HEK293 (cell line): ENCODE measurements at regions not wholly inside any gene's neighbourhood (a gene's known extent, or its start where the extent isn't known, plus 50 kb on each side); places are given as distances from the start of the nearest gene placed in this dataset.

Experiments
- CTCF ChIA-PET: fragments of 350-600 bp; formaldehyde crosslinking; extraction: SDS; loops from one replicate; lab custom pipeline; 2021; ENCODE audit warnings: antibody characterized with exemption; lab: Yijun Ruan, JAX
- POLR2A ChIA-PET: fragments of 300-600 bp; formaldehyde crosslinking; extraction: SDS; loops from one replicate; lab custom pipeline; 2020; ENCODE audit warnings: antibody characterized with exemption, inconsistent platforms; lab: Yijun Ruan, JAX
- H3K27ac ChIP-seq: fragments of 200-500 bp; sonication (Bioruptor generic); 2 replicates; pipeline ENCODE4 v1.5.1; 2014; ENCODE audit warnings: low read depth, low read length, control low read depth, inconsistent platforms; ENCODE audit errors: extremely low read depth
- H3K36me3 ChIP-seq, 2 experiments: fragments of 200-500 bp in 1 of 2; sonication (Bioruptor generic) in 1 of 2; 1 replicate in 1 of 2; 2 replicates in 1 of 2; pipeline ENCODE4 v1.5.1; 2014 to 2017; ENCODE audit warnings: inconsistent platforms in 2 of 2, low read length in 2 of 2; ENCODE audit not compliant: control insufficient read depth in 2 of 2, insufficient read depth in 1 of 2
- H3K4me1 ChIP-seq: fragments of 200-500 bp; sonication (Bioruptor generic); 2 replicates; pipeline ENCODE4 v1.5.1; 2014; ENCODE audit warnings: mild to moderate bottlenecking, low read length, inconsistent platforms; ENCODE audit not compliant: control insufficient read depth, insufficient read depth
- H3K4me3 ChIP-seq: 2 replicates; pipeline ENCODE4 v1.5.1; 2011; ENCODE audit warnings: low read depth, mild to moderate bottlenecking, control low read depth, low read length, moderate library complexity
- H3K9me3 ChIP-seq: fragments of 200-500 bp; sonication (Bioruptor generic); 2 replicates; pipeline ENCODE4 v1.5.1; 2014; ENCODE audit warnings: low read depth, low read length, inconsistent platforms; ENCODE audit not compliant: control insufficient read depth, insufficient read depth
- KLF8 ChIP-seq: fragments of 450-650 bp; formaldehyde crosslinking; IDR thresholded peaks from 2 replicates; pipeline ENCODE4 v1.5.1; 2016; ENCODE audit warnings: missing biosample characterization, missing genetic modification characterization
- TCF7L2 ChIP-seq: IDR thresholded peaks from 2 replicates; pipeline ENCODE4 v1.6.1; 2011; ENCODE audit warnings: low read depth, mild to moderate bottlenecking, inconsistent platforms, low read length, moderate library complexity, borderline replicate concordance
- ZBTB48 ChIP-seq: fragments of 450-650 bp; formaldehyde crosslinking; IDR thresholded peaks from 2 replicates; pipeline ENCODE4 v1.5.1; 2016; ENCODE audit warnings: missing biosample characterization, missing genetic modification characterization
- ZBTB8A ChIP-seq: fragments of 450-650 bp; formaldehyde crosslinking; IDR thresholded peaks from 2 replicates; pipeline ENCODE4 v1.5.1; 2016; ENCODE audit warnings: missing biosample characterization, missing genetic modification characterization
- ZNF138 ChIP-seq: fragments of 450-650 bp; formaldehyde crosslinking; IDR thresholded peaks from 2 replicates; pipeline ENCODE4 v1.5.1; 2016; ENCODE audit warnings: missing biosample characterization, missing genetic modification characterization, borderline replicate concordance
- ZNF16 ChIP-seq: fragments of 450-650 bp; formaldehyde crosslinking; IDR thresholded peaks from 2 replicates; pipeline ENCODE4 v1.5.1; 2016; ENCODE audit warnings: low read depth, missing biosample characterization, missing genetic modification characterization
- ZNF221 ChIP-seq: fragments of 450-650 bp; formaldehyde crosslinking; IDR thresholded peaks from 2 replicates; pipeline ENCODE4 v1.5.1; 2017; ENCODE audit warnings: missing biosample characterization, missing genetic modification characterization, borderline replicate concordance
- ZNF391 ChIP-seq: fragments of 450-650 bp; formaldehyde crosslinking; IDR thresholded peaks from 2 replicates; pipeline ENCODE4 v1.5.1; 2016; ENCODE audit warnings: low read depth, missing biosample characterization, missing genetic modification characterization, borderline replicate concordance
- ZNF544 ChIP-seq: fragments of 450-650 bp; formaldehyde crosslinking; IDR thresholded peaks from 2 replicates; pipeline ENCODE4 v1.5.0; 2017; ENCODE audit warnings: missing biosample characterization, missing genetic modification characterization
- ZNF585B ChIP-seq: fragments of 450-650 bp; formaldehyde crosslinking; IDR thresholded peaks from 2 replicates; pipeline ENCODE4 v1.5.1; 2016; ENCODE audit warnings: missing biosample characterization, missing genetic modification characterization
- ZNF777 ChIP-seq: fragments of 450-650 bp; formaldehyde crosslinking; IDR thresholded peaks from 2 replicates; pipeline ENCODE4 v1.5.1; 2017; ENCODE audit warnings: missing biosample characterization, missing genetic modification characterization, borderline replicate concordance
- ZNF830 ChIP-seq: fragments of 450-650 bp; IDR thresholded peaks from 2 replicates; pipeline ENCODE4 v1.5.0; 2018; ENCODE audit warnings: missing biosample characterization, missing genetic modification characterization, low read depth, mild to moderate bottlenecking, moderate library complexity
- TF ChIP-seq, protein P1 (sequence below): fragments of 450-650 bp; formaldehyde crosslinking; IDR thresholded peaks from 2 replicates; pipeline ENCODE4 v1.5.1; 2016; ENCODE audit warnings: missing biosample characterization, missing genetic modification characterization
- TF ChIP-seq, protein P2 (sequence below): fragments of 450-650 bp; formaldehyde crosslinking; IDR thresholded peaks from 2 replicates; pipeline ENCODE4 v1.5.1; 2016; ENCODE audit warnings: missing biosample characterization, missing genetic modification characterization
- TF ChIP-seq, protein P3 (sequence below): fragments of 450-650 bp; formaldehyde crosslinking; IDR thresholded peaks from 2 replicates; pipeline ENCODE4 v1.5.1; 2016; ENCODE audit warnings: missing biosample characterization, missing genetic modification characterization

DNA sequence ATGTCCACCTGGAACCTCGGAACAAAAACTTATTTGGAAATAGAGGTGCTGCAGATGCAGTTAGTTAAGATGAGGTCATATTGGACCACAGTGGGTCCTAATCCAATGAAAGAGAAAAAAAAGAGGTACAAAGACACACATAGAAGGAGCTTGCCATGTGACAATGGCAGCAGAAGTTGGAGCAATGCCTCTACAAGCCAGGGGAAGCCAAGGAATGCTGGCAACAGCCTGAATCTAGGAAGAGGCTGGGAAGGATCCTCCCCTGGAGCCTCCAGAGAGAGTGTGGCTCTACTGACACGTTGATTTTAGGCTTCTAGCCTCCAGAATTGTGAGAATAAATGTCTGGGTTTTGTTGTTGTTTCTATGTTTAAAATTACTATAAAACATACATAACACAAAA, 521.8 kb upstream of the CCDC196 start (continued):
- no peak for TF ChIP-seq ZNF830 (tag by site-specific recombination)
- TF ChIP-seq ZBTB8A (tag by site-specific recombination) = no peak
- TF ChIP-seq ZNF777 (tag by site-specific recombination) = no peak
- TF ChIP-seq, protein P1, sequence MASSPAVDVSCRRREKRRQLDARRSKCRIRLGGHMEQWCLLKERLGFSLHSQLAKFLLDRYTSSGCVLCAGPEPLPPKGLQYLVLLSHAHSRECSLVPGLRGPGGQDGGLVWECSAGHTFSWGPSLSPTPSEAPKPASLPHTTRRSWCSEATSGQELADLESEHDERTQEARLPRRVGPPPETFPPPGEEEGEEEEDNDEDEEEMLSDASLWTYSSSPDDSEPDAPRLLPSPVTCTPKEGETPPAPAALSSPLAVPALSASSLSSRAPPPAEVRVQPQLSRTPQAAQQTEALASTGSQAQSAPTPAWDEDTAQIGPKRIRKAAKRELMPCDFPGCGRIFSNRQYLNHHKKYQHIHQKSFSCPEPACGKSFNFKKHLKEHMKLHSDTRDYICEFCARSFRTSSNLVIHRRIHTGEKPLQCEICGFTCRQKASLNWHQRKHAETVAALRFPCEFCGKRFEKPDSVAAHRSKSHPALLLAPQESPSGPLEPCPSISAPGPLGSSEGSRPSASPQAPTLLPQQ (tag by site-specific recombination) = no peak

DNA sequence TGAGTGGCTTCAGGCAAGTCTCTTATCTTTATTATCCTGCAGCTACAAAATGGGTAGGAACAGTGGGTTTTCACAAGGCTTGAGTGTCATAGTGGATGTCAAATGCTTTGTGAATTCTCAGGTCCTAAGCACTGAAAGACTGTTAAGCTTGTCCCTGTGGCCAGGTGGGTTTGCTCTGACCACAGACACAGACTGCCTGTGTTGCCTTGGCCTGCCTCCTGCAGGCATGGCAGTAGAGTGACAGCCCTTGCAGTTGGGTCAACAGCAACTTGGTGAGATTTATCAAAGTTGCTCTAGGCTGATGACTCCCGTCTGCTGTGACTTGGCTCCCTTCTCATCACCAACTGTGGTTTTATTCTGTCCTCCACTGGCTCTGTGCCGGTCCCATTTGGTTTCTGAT, 520.0 kb upstream of the CCDC196 start:
- H3K36me3 ChIP-seq = no peaks in the 10 kb centered on the region
- ChIA-PET CTCF (interaction anchor here (1.0 to 1.1 kb wide), 2 partner anchors 11 to 18 kb away, joined by 3 to 4 read pairs; no protein-coding TSS in a partner anchor), POLR2A (no interaction called here)
- H3K4me1 ChIP-seq = no peaks in the 10 kb centered on the region
- no peak overlapping the region for H3K4me3 ChIP-seq
- TF ChIP-seq, protein P1 (tag by site-specific recombination) = no peak
- TF ChIP-seq TCF7L2 = no peak
- TF ChIP-seq KLF8 (tag by site-specific recombination) = no peak
- TF ChIP-seq, protein P2, sequence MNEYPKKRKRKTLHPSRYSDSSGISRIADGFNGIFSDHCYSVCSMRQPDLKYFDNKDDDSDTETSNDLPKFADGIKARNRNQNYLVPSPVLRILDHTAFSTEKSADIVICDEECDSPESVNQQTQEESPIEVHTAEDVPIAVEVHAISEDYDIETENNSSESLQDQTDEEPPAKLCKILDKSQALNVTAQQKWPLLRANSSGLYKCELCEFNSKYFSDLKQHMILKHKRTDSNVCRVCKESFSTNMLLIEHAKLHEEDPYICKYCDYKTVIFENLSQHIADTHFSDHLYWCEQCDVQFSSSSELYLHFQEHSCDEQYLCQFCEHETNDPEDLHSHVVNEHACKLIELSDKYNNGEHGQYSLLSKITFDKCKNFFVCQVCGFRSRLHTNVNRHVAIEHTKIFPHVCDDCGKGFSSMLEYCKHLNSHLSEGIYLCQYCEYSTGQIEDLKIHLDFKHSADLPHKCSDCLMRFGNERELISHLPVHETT = no peak
- no peak for TF ChIP-seq ZNF16 (tag by site-specific recombination)
- H3K9me3 ChIP-seq = no peaks in the 10 kb centered on the region
- no peak overlapping the region for H3K27ac ChIP-seq

- TF ChIP-seq, protein P3, sequence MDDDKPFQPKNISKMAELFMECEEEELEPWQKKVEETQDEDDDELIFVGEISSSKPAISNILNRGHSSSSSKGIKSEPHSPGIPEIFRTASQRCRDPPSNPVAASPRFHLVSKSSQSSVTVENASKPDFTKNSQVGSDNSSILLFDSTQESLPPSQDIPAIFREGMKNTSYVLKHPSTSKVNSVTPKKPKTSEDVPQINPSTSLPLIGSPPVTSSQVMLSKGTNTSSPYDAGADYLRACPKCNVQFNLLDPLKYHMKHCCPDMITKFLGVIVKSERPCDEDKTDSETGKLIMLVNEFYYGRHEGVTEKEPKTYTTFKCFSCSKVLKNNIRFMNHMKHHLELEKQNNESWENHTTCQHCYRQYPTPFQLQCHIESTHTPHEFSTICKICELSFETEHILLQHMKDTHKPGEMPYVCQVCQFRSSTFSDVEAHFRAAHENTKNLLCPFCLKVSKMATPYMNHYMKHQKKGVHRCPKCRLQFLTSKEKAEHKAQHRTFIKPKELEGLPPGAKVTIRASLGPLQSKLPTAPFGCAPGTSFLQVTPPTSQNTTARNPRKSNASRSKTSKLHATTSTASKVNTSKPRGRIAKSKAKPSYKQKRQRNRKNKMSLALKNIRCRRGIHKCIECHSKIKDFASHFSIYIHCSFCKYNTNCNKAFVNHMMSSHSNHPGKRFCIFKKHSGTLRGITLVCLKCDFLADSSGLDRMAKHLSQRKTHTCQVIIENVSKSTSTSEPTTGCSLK (tag by site-specific recombination) = no peak
- no peak for TF ChIP-seq ZNF138
- no peaks in the 10 kb centered on the region for H3K36me3 ChIP-seq
- peaks cover 4% of the 10 kb centered on the region; the same call in 1 of the 2 replicates for H3K4me1 ChIP-seq
- CTCF ChIA-PET = no interaction called here
- no peaks in the 10 kb centered on the region for H3K9me3 ChIP-seq
- no peak overlapping the region for H3K4me3 ChIP-seq
- POLR2A ChIA-PET = no interaction called here
- H3K27ac ChIP-seq = no peak overlapping the region
Observed at GRCh38 chr14:65972346-65972870, 513.8 kb upstream of the CCDC196 start.

DNA sequence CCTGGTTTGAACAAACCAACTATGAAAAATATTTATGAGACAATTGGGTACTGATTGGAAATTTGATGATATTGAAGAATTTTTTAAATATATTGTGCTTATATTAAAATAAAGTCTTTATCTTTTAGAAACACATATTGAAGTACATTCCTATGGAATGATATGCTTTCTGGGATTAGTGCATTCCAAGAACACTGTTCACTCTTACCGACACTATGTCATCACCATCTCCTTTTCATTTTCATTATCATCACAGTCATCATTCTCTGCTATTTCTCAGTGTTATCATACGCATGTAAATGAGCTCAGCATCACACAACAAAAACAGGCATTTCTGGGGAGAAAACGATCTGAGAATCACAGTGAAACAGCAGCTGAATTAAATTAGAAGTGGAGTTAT, 513.3 kb upstream of the CCDC196 start:
- ChIA-PET POLR2A (no interaction called here), CTCF (no interaction called here)
- no peak for TF ChIP-seq ZNF585B
- TF ChIP-seq ZNF391 (tag by site-specific recombination) = no peak
- no peak for TF ChIP-seq ZBTB48
- no peak for TF ChIP-seq ZNF544 (tag by site-specific recombination)
- TF ChIP-seq ZNF221 = no peak

More for the DNA sequence above, 513.3 kb upstream of the CCDC196 start:
- Histone ChIP-seq H3K27ac (no peak overlapping the region), H3K9me3 (no peaks in the 10 kb centered on the region), H3K36me3 (no peaks in the 10 kb centered on the region), H3K4me3 (no peak overlapping the region), H3K4me1 (peaks cover 4% of the 10 kb centered on the region; the same call in 1 of the 2 replicates)
